ENCODE measurements at regions not wholly inside any gene's neighbourhood (a gene's known extent, or its start where the extent isn't known, plus 50 kb on each side); places are given as distances from the start of the nearest gene placed in this dataset.
A peak's percentile ranks its signal among the peaks of the same experiment; 100 is the strongest.
"Not testable (repeated sequence)": the region's sequence is repeated elsewhere in the genome, so short reads cannot be mapped to it uniquely, and the experiment has no call there.

DNA sequence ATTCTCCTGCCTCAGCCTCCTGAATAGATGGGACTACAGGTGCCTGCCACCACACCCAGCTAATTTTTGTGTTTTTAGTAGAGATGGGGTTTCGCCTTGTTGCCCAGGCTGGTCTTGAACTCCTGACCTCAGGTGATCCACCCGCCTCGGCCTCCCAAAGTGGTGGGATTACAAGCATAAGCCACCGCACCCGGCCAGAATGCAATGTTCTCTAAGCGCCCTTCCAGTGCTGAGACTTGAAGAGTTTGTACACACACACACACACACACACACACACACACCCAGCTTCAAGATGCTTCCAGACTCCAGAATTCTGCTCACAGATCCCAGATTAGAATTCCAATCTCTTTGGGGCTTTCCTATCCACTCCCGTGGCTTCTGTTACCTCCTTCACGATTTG lies 227.1 kb downstream of the FOXD2 start:
- DNase-seq = peak in 3 of 42 donors; percentile 6 to 23 (median 17)
- intact Hi-C loops (cut with DNase I) = not testable (repeated sequence)

- intact Hi-C loops (cut with DNase I) = no loop called here
- DNase-seq = peak in 2 of 42 donors; percentile 19 to 33
Measured at GRCh38 chr1:47669081-47669585, 231.3 kb downstream of the FOXD2 start.

DNA sequence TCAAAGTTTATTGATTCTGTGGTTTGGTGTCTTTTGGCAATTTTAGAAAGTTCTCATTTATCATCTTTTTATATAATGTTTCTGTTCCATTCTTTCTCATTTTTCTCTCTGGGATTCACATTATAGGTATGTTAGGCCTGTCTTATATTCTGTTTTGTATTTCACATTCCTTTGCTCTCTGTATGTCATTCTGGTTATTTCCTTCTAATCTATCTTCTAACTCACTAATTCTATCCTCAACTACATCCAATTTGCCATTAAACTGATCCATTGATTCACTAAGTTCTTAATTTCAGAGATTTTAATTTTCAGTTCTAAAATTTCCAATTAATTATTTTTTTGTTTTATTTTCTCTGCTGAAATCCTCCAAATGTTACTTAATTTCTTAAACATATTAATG lies 234.8 kb downstream of the FOXD2 start:
- no peak for DNase-seq
- intact Hi-C loops (cut with DNase I) = no loop called here

DNA sequence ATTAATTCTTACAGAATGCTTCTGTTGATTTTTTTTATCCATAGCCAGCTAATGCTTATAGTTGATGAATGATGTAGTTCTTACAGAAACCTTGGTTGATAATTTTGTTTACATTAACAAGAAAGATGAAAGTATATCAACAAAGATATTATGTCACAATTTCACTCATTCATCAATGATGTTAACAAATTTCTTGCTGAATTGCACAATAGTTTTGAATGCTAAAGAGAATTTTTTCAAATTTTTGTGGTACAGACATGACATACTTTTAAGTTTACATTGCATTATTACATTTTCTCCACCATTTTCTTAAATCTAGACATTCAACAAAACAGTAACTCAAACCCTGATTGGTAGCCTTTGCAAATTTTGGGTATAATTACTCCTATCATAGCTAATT lies 236.3 kb downstream of the FOXD2 start:
- no peak for DNase-seq
- intact Hi-C loops (cut with DNase I) = no loop called here

- peak in 4 of 42 donors; percentile 1 to 31 (median 19) for DNase-seq
- intact Hi-C loops (cut with DNase I) = no loop called here
Measured at GRCh38 chr1:47675047-47675675, 237.3 kb downstream of the FOXD2 start.

- intact Hi-C loops (cut with DNase I) = no loop called here
- peak in 4 of 42 donors; percentile 1 to 27 (median 22) for DNase-seq
Measured at GRCh38 chr1:47675721-47676120, 237.9 kb downstream of the FOXD2 start.

DNA sequence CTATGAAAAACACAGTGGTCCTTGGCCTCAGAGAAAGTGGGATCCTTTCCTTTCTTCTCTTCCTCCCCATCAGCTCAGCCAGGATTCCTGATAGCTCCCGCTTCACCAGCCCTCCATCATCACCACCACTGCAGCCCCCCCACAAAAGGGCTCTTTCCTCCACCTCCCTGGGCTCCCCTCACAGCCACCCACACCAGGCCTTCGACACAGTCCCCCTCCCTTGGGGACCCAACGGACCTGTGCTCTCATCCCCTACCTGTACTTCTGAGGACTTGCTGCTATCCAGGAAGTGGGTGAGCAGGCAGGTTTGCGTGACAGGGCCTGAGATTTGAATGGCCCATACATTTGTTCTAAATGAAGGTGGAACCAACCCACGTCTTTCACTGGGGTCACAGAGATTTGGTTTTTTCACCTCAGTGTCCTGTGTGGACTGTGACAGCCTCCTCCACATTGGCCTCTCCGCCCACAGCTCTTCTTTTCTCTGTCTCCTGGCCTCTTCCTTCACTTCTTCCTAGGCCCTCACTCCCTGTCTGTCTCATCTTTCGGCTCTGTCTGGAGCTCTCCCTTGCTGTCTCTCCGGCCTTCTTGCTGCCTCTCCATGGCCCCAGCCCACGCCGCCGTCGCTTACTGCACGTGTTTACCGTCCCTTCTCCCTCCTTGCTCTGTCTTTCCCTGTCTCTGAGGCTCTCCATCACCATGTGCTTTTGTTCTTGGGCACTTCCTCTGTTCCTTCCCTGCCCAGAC lies 238.6 kb downstream of the FOXD2 start:
- intact Hi-C loops (cut with DNase I) = no loop called here
- DNase-seq = peak in 4 of 42 donors; percentile 1 to 26 (median 12)

DNA sequence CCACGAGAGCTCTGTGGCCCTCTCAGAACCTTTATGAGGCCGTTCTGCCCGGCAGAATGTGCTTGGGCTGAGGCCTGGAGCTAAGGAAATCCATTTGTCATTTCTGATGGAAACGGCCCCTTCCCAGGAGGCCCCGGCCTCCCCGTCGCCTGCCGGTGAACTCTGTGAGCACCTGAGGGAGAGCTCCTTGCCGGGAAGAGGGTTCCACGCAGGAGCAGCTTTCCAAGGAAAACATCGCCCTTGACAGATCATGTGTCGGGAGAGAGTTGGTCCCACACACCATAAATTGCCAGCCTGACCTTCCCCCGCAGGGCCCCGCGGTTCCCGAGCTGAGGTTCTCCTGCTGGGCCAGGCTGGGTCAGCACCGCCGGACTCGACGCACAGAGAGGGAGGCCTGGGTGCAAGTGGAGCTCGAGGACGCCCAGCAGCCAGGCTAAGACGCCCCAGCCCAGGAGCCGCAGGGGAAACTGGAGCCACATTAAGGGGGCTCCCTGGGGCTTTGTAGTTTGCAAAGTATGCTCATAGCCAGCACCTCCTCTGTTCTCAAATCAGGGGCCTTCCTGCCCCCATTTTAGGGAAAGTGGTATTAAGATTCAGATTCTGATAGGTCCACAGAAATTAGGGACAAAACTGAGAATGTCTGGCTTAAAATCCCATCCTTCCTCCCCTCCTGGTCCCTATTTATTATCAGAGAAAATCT lies 239.5 kb downstream of the FOXD2 start:
- intact Hi-C loops (cut with DNase I) = no loop called here
- DNase-seq = peak in 4 of 42 donors; percentile 4 to 39 (median 17)

GRCh38 chr1:47678464-47678980 lies 240.7 kb downstream of the FOXD2 start:
- intact Hi-C loops (cut with DNase I) = no loop called here
- DNase-seq = peak in 3 of 42 donors; percentile 3 to 4 (median 4)

DNA sequence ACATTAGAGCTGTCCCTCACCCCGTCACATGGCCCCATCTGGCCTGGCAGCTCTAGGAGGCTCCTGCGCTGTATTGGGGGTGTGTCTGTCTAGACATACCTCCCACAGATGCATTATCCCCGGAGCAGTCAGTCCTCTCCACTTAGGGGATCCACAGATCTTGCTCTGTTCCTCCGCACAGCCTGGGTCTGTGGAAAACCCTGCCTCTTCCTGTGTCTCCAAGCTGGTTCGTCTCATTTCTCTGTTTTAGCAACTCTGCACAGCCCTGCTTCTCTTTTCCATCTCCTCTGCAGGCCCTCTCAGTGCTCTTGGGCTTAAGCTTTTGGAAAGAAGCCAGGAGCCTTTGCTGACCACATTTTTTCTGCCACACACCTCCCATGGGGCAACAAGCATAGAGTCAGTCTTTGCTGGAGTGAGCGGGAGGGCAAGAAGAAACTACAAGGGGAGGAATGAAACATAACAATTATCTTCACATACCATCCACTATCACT lies 241.5 kb downstream of the FOXD2 start:
- intact Hi-C loops (cut with DNase I) = no loop called here
- DNase-seq = peak in 4 of 42 donors; percentile 6 to 43 (median 30)

DNA sequence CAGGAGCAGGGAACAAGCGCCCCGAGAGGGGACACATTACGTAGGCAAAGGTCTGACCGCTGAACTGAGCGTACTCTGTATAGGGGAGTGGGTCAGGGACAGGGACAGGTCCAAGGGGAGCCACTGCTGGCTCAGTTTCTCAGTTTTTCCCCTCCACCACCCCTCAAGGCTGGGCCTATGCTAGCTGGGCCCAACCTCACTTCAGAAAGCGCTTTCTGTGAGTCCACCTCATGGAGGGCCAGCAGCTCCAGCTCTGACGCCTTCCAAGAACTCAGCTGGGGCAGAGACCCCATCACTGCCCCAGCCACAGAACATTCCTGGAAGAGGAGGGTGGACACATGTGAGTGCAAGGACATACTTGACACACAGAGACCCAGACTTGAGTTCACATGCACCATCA lies 242.0 kb downstream of the FOXD2 start:
- intact Hi-C loops (cut with DNase I) = no loop called here
- DNase-seq = peak in 3 of 42 donors; percentile 12 to 19 (median 14)

DNA sequence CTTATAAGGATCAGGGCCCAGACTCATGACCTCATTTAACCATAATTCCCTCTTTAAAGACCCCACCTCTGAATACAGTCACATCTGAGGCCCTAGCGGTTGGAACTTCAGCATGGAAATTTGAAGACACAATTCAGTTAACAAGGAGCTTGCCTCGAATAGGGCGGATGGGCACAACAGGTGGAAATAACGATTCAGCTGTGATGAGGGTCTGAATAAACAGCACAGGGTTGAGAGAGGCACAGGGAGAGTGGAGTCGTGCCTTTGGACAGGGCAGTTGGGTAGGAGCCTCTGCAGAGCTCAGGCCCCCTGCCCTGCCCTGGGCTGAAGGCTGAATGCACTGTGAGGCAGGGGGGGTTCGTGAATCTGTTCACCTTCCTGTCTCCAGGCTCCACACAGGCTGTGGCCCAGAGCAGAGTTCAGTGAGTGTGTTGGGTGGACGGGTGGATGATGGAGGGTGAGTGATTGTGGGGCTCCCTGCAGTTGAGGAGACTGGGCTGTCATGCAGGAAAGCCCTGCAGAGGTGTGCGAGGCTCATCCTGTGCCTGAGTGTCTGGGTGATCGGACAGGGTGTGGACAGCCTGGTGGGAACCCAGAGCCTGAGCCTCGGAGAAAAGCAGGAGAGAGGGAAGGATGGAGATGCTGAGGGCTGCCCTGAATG lies 243.1 kb downstream of the FOXD2 start:
- peak in 4 of 42 donors; percentile 10 to 29 (median 18) for DNase-seq
- intact Hi-C loops (cut with DNase I) = no loop called here

- intact Hi-C loops (cut with DNase I) = no loop called here
- peak in 3 of 42 donors; percentile 4 to 24 (median 15) for DNase-seq
Measured at GRCh38 chr1:47681735-47682134, 243.9 kb downstream of the FOXD2 start.

DNA sequence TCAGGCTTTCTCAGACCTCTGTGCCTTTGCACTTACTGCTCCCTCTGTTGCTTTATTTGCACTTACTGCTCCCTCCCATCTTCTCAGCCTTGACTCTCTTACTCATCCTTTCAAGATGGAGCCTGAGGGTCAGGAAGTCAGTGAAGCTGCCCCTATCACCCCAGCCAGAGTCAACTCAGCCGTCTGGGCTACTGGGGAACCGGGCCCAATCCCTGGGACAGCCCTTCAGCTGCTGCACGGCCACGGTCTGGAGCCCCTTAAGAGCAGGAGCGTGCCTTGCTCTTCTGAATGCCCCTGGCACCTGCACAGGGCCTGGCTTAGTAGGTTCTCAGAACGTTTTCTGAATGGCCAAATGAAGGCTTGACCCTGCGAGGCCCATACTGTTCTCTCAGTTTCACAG lies 244.4 kb downstream of the FOXD2 start:
- DNase-seq = peak in 5 of 42 donors; percentile 9 to 22 (median 13)
- intact Hi-C loops (cut with DNase I) = no loop called here

GRCh38 chr1:47682786-47683350 lies 245.0 kb downstream of the FOXD2 start:
- DNase-seq = peak in 3 of 42 donors; percentile 10 to 20 (median 10)
- intact Hi-C loops (cut with DNase I) = no loop called here

DNA sequence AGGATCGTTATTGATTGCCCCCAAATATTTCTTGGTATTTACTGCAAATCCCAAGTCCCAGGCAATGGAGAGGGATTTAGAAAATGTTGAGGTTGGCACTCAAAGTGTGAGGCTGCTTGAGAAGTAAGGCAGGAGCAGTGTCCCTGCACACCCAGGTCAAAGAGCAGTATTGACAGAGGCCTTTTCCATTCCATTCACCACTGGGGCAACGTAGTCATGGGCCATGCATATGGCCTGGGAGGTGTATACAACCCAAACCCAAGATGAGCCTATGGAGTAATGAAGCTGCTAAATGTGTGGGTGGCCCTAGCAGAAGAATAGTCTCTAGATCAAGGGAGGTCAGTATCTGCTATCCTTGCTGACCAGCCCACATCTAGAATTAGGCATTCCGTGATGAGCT lies 245.6 kb downstream of the FOXD2 start:
- peak in 3 of 42 donors; percentile 3 to 6 (median 4) for DNase-seq
- intact Hi-C loops (cut with DNase I) = no loop called here

GRCh38 chr1:47684518-47684917 lies 246.7 kb downstream of the FOXD2 start:
- DNase-seq = peak in 2 of 42 donors; percentile 6 to 9
- intact Hi-C loops (cut with DNase I) = no loop called here

DNA sequence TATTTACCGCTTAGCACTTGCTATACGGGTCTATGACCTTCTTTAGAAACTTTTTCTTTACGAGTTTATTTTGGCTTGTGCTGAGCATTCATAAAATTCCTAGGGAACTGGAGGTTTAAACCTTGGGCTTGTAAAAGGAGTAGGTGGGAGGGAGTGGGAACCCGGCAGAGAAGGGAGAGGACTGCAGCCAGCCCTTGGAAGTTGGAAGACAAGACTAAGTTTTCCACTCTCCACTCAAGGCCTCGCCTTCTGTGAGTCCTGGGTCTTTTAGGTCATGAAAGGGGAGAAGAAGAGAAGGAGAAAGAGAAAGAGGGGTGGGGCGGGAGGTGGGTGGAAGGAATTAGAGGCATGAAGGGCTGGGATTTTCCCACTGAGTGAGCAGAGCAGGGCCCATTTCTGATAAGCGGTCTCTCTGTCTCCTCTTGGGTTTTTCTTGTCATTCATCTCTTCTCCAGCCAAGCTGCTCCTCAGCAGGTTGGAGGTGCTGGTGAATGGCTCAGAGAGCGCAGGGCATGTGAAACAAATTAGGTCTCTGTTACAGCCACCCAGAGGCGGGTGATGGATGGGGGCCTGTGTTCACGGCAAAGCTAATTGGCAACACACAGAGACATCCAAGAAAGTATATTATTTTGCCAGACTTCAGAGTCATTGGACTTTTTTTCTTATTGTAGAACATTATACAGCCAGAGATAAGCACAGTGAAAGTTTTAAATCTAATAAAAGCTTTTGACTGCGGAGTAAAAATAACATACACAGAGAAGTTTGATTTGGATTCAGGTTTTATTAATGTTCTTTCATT lies 247.3 kb downstream of the FOXD2 start:
- DNase-seq = peak in 5 of 42 donors; percentile 6 to 21 (median 8)
- intact Hi-C loops (cut with DNase I) = no loop called here
